ENCODE measurements at regions not wholly inside any gene's neighbourhood (a gene's known extent, or its start where the extent isn't known, plus 50 kb on each side); places are given as distances from the start of the nearest gene placed in this dataset.

GRCh38 chr1:81304187-81304586, 496.5 kb upstream of the ADGRL2 start:
- no peak overlapping the region for H4K91ac ChIP-seq (ENCODE audit: low read length)
- H3K4ac ChIP-seq (ENCODE audit: low read depth in 1 of 2, low read length in 2 of 2), result no peak overlapping the region
- no peak overlapping the region for H3K27ac ChIP-seq (ENCODE audit: low read length, poor library complexity, severe bottlenecking)
- no peak overlapping the region for H2BK12ac ChIP-seq (ENCODE audit: low read length in 2 of 2)
- no peak overlapping the region for H2BK15ac ChIP-seq (ENCODE audit: low read depth, poor library complexity, severe bottlenecking)
- no peaks in the 10 kb centered on the region for H3K79me1 ChIP-seq (replicated peaks; ENCODE audit: low read length, poor library complexity, severe bottlenecking)
- H2BK120ac ChIP-seq (ENCODE audit: low read depth, low read length), result no peak overlapping the region
- no peak overlapping the region for H3K4me2 ChIP-seq (ENCODE audit: low read length, poor library complexity, severe bottlenecking)
- no peak overlapping the region for H3K18ac ChIP-seq (ENCODE audit: low read depth in 1 of 2, low read length in 2 of 2)
- no peaks in the 10 kb centered on the region for H3K36me3 ChIP-seq (ENCODE audit: control insufficient read depth in 1 of 2, insufficient read depth in 2 of 2, low read depth in 1 of 2, low read length in 2 of 2)
- H3K9ac ChIP-seq (ENCODE audit: low read length), result no peak overlapping the region
- H3K23ac ChIP-seq (ENCODE audit: low read length in 2 of 2), result no peak overlapping the region
- H3K14ac ChIP-seq (ENCODE audit: low read length in 2 of 2), result no peak overlapping the region
- no peak overlapping the region for H2AFZ ChIP-seq (ENCODE audit: low read depth, low read length)
- no peaks in the 10 kb centered on the region for H3K9me3 ChIP-seq (ENCODE audit: control insufficient read depth, low read length)
- no peak overlapping the region for H3K4me3 ChIP-seq (ENCODE audit: insufficient read depth in 1 of 2, low read depth in 1 of 2, low read length in 2 of 2)
- no peak overlapping the region for H4K8ac ChIP-seq (ENCODE audit: low read length)
- H2AK5ac ChIP-seq (ENCODE audit: low read length, severe bottlenecking), result no peak overlapping the region
- peak; percentile 72 for DNase-seq
- H3K27me3 ChIP-seq (ENCODE audit: control insufficient read depth in 1 of 2, insufficient read depth in 1 of 2, low read length in 2 of 2), result no peaks in the 10 kb centered on the region
- H3K4me1 ChIP-seq (ENCODE audit: control insufficient read depth, insufficient read depth, low read depth, low read length), result no peaks in the 10 kb centered on the region
- no peak overlapping the region for H2BK5ac ChIP-seq (ENCODE audit: low read depth, low read length, poor library complexity, severe bottlenecking)

GRCh38 chr1:81299892-81300291, 500.8 kb upstream of the ADGRL2 start:
- Histone ChIP-seq H3K4ac (ENCODE audit: low read depth in 1 of 2, low read length in 2 of 2) (no peak overlapping the region), H3K27ac (ENCODE audit: low read length, poor library complexity, severe bottlenecking) (no peak overlapping the region), H3K79me1 (replicated peaks; ENCODE audit: low read length, poor library complexity, severe bottlenecking) (no peaks in the 10 kb centered on the region), H2AK5ac (ENCODE audit: low read length, severe bottlenecking) (no peak overlapping the region), H3K23ac (ENCODE audit: low read length in 2 of 2) (no peak overlapping the region), H3K4me3 (ENCODE audit: insufficient read depth in 1 of 2, low read depth in 1 of 2, low read length in 2 of 2) (no peak overlapping the region), H2BK12ac (ENCODE audit: low read length in 2 of 2) (no peak overlapping the region), H2BK120ac (ENCODE audit: low read depth, low read length) (no peak overlapping the region), H3K9ac (ENCODE audit: low read length) (no peak overlapping the region), H3K36me3 (ENCODE audit: control insufficient read depth in 1 of 2, insufficient read depth in 2 of 2, low read depth in 1 of 2, low read length in 2 of 2) (no peaks in the 10 kb centered on the region), H2AFZ (ENCODE audit: low read depth, low read length) (no peak overlapping the region), H3K27me3 (ENCODE audit: control insufficient read depth in 1 of 2, insufficient read depth in 1 of 2, low read length in 2 of 2) (no peaks in the 10 kb centered on the region), H3K9me3 (ENCODE audit: control insufficient read depth, low read length) (no peaks in the 10 kb centered on the region), H3K4me2 (ENCODE audit: low read length, poor library complexity, severe bottlenecking) (no peak overlapping the region), H2BK5ac (ENCODE audit: low read depth, low read length, poor library complexity, severe bottlenecking) (no peak overlapping the region), H2BK15ac (ENCODE audit: low read depth, poor library complexity, severe bottlenecking) (no peak overlapping the region), H3K4me1 (ENCODE audit: control insufficient read depth, insufficient read depth, low read depth, low read length) (no peaks in the 10 kb centered on the region), H4K8ac (ENCODE audit: low read length) (no peak overlapping the region), H3K18ac (ENCODE audit: low read depth in 1 of 2, low read length in 2 of 2) (no peak overlapping the region), H4K91ac (ENCODE audit: low read length) (no peak overlapping the region), H3K14ac (ENCODE audit: low read length in 2 of 2) (no peak overlapping the region)
- DNase-seq, result no peak
- no CpG with 5 or more reads among the region's 2 CpGs for WGBS

GRCh38 chr1:81298266-81298665, 502.5 kb upstream of the ADGRL2 start:
- H3K27me3 ChIP-seq (ENCODE audit: control insufficient read depth in 1 of 2, insufficient read depth in 1 of 2, low read length in 2 of 2), result no peaks in the 10 kb centered on the region
- peak; percentile 25 for DNase-seq
- H3K18ac ChIP-seq (ENCODE audit: low read depth in 1 of 2, low read length in 2 of 2), result no peak overlapping the region
- no peak overlapping the region for H3K23ac ChIP-seq (ENCODE audit: low read length in 2 of 2)
- no peaks in the 10 kb centered on the region for H3K9me3 ChIP-seq (ENCODE audit: control insufficient read depth, low read length)
- no peak overlapping the region for H3K14ac ChIP-seq (ENCODE audit: low read length in 2 of 2)
- H2BK12ac ChIP-seq (ENCODE audit: low read length in 2 of 2), result no peak overlapping the region
- H2BK5ac ChIP-seq (ENCODE audit: low read depth, low read length, poor library complexity, severe bottlenecking), result no peak overlapping the region
- H3K4me3 ChIP-seq (ENCODE audit: insufficient read depth in 1 of 2, low read depth in 1 of 2, low read length in 2 of 2), result no peak overlapping the region
- H3K36me3 ChIP-seq (ENCODE audit: control insufficient read depth in 1 of 2, insufficient read depth in 2 of 2, low read depth in 1 of 2, low read length in 2 of 2), result no peaks in the 10 kb centered on the region
- no peak overlapping the region for H2AK5ac ChIP-seq (ENCODE audit: low read length, severe bottlenecking)
- no peak overlapping the region for H4K91ac ChIP-seq (ENCODE audit: low read length)
- no peaks in the 10 kb centered on the region for H3K79me1 ChIP-seq (replicated peaks; ENCODE audit: low read length, poor library complexity, severe bottlenecking)
- no peak overlapping the region for H3K9ac ChIP-seq (ENCODE audit: low read length)
- WGBS, result 89% methylated on average over 2 of the region's 3 CpGs
- H3K4me2 ChIP-seq (ENCODE audit: low read length, poor library complexity, severe bottlenecking), result no peak overlapping the region
- no peak overlapping the region for H4K8ac ChIP-seq (ENCODE audit: low read length)
- no peak overlapping the region for H3K27ac ChIP-seq (ENCODE audit: low read length, poor library complexity, severe bottlenecking)
- H3K4ac ChIP-seq (ENCODE audit: low read depth in 1 of 2, low read length in 2 of 2), result no peak overlapping the region
- H2AFZ ChIP-seq (ENCODE audit: low read depth, low read length), result no peak overlapping the region
- H3K4me1 ChIP-seq (ENCODE audit: control insufficient read depth, insufficient read depth, low read depth, low read length), result no peaks in the 10 kb centered on the region
- H2BK120ac ChIP-seq (ENCODE audit: low read depth, low read length), result no peak overlapping the region
- no peak overlapping the region for H2BK15ac ChIP-seq (ENCODE audit: low read depth, poor library complexity, severe bottlenecking)

GRCh38 chr1:81296601-81297000, 504.1 kb upstream of the ADGRL2 start:
- Histone ChIP-seq H2AK5ac (ENCODE audit: low read length, severe bottlenecking) (no peak overlapping the region), H3K18ac (ENCODE audit: low read depth in 1 of 2, low read length in 2 of 2) (no peak overlapping the region), H3K4me2 (ENCODE audit: low read length, poor library complexity, severe bottlenecking) (no peak overlapping the region), H3K9me3 (ENCODE audit: control insufficient read depth, low read length) (no peaks in the 10 kb centered on the region), H2BK12ac (ENCODE audit: low read length in 2 of 2) (no peak overlapping the region), H3K23ac (ENCODE audit: low read length in 2 of 2) (no peak overlapping the region), H3K14ac (ENCODE audit: low read length in 2 of 2) (no peak overlapping the region), H4K91ac (ENCODE audit: low read length) (no peak overlapping the region), H3K9ac (ENCODE audit: low read length) (no peak overlapping the region), H3K4ac (ENCODE audit: low read depth in 1 of 2, low read length in 2 of 2) (no peak overlapping the region), H2BK5ac (ENCODE audit: low read depth, low read length, poor library complexity, severe bottlenecking) (no peak overlapping the region), H2BK120ac (ENCODE audit: low read depth, low read length) (no peak overlapping the region), H3K79me1 (replicated peaks; ENCODE audit: low read length, poor library complexity, severe bottlenecking) (no peaks in the 10 kb centered on the region), H2AFZ (ENCODE audit: low read depth, low read length) (no peak overlapping the region), H3K27ac (ENCODE audit: low read length, poor library complexity, severe bottlenecking) (no peak overlapping the region), H4K8ac (ENCODE audit: low read length) (no peak overlapping the region), H3K27me3 (ENCODE audit: control insufficient read depth in 1 of 2, insufficient read depth in 1 of 2, low read length in 2 of 2) (no peaks in the 10 kb centered on the region), H2BK15ac (ENCODE audit: low read depth, poor library complexity, severe bottlenecking) (no peak overlapping the region), H3K4me1 (ENCODE audit: control insufficient read depth, insufficient read depth, low read depth, low read length) (no peaks in the 10 kb centered on the region), H3K4me3 (ENCODE audit: insufficient read depth in 1 of 2, low read depth in 1 of 2, low read length in 2 of 2) (no peak overlapping the region), H3K36me3 (ENCODE audit: control insufficient read depth in 1 of 2, insufficient read depth in 2 of 2, low read depth in 1 of 2, low read length in 2 of 2) (no peaks in the 10 kb centered on the region)
- DNase-seq, result no peak
- WGBS, result no CpG with 5 or more reads among the region's 1 CpG

Data from mesenchymal stem cell (in vitro differentiated cells and primary cell).